PC-3 (cell line): ENCODE measurements at regions not wholly inside any gene's neighbourhood (a gene's known extent, or its start where the extent isn't known, plus 50 kb on each side); places are given as distances from the start of the nearest gene placed in this dataset.

ENCODE experiments used
- ATAC-seq: fragments of 200-7000 bp; cut with Tn5 transposase; 2 replicates; pipeline ENCODE4 v1.9.1; 2020; ENCODE audit warnings: mild to moderate bottlenecking, moderate library complexity
- BruUV-seq: library from RNA; stranded (reverse); fragments of 400-500 nt; replicated peaks from 2 replicates; lab custom pipeline; 2021; lab: Mats Ljungman, UMichigan
- CTCF ChIA-PET: fragments of 300-600 bp; sonication (Branson Sonifier 250); formaldehyde crosslinking; loops from one replicate; lab custom pipeline; 2022; ENCODE audit warnings: antibody characterized with exemption; lab: Charles Lee
- POLR2A ChIA-PET: fragments of 300-600 bp; sonication (Branson Sonifier 250); formaldehyde crosslinking; loops from one replicate; lab custom pipeline; 2022; ENCODE audit warnings: antibody characterized with exemption; ENCODE audit not compliant: unreplicated experiment; lab: Charles Lee
- DNase-seq: peaks from one replicate; pipeline ENCODE4 v3.0.0-alpha.2; 2015
- H2AFZ ChIP-seq: fragments of 300-600 bp; sonication (generic); 2 replicates; pipeline ENCODE4 v1.6.0; 2016; ENCODE audit warnings: antibody characterized with exemption, low read length
- H3F3A ChIP-seq: fragments of 300-600 bp; sonication (generic); one replicate; pipeline ENCODE4 v1.6.0; 2017; ENCODE audit warnings: antibody characterized with exemption, low read length, control low read depth, mild to moderate bottlenecking; ENCODE audit not compliant: unreplicated experiment
- H3K27ac ChIP-seq: fragments of 300-600 bp; sonication (generic); 2 replicates; pipeline ENCODE4 v1.5.1; 2016; ENCODE audit warnings: mild to moderate bottlenecking, low read length
- H3K27me3 ChIP-seq: fragments of 300-600 bp; sonication (generic); 2 replicates; pipeline ENCODE4 v1.6.1; 2016; ENCODE audit warnings: low read length, mixed read lengths
- H3K36me3 ChIP-seq: fragments of 300-600 bp; sonication (generic); 2 replicates; pipeline ENCODE4 v1.6.1; 2016; ENCODE audit warnings: low read depth, mixed run types, low read length, mixed read lengths
- H3K4me1 ChIP-seq: fragments of 300-600 bp; sonication (generic); 2 replicates; pipeline ENCODE4 v1.5.1; 2016; ENCODE audit warnings: low read length; ENCODE audit not compliant: insufficient read depth
- H3K4me2 ChIP-seq: fragments of 300-600 bp; sonication (generic); 2 replicates; pipeline ENCODE4 v1.6.0; 2016; ENCODE audit warnings: low read length
- H3K4me3 ChIP-seq: fragments of 300-600 bp; sonication (generic); 2 replicates; pipeline ENCODE4 v1.5.1; 2016; ENCODE audit warnings: mild to moderate bottlenecking, low read length, mixed read lengths
- H3K79me2 ChIP-seq: fragments of 300-600 bp; sonication (generic); 2 replicates; pipeline ENCODE4 v1.6.1; 2017; ENCODE audit warnings: low read length, mixed read lengths
- H3K9ac ChIP-seq: fragments of 300-600 bp; sonication (generic); 2 replicates; pipeline ENCODE4 v1.6.0; 2016; ENCODE audit warnings: mild to moderate bottlenecking, low read length
- H3K9me2 ChIP-seq: fragments of 300-600 bp; sonication (generic); replicated peaks from 2 replicates; pipeline ENCODE4 v1.6.1; 2016; ENCODE audit warnings: mixed run types, low read length, mixed read lengths
- H3K9me3 ChIP-seq: fragments of 300-600 bp; sonication (generic); 2 replicates; pipeline ENCODE4 v1.6.1; 2016; ENCODE audit warnings: low read length, mixed read lengths
- H4K20me1 ChIP-seq: fragments of 300-600 bp; sonication (generic); 2 replicates; pipeline ENCODE4 v1.6.1; 2016; ENCODE audit warnings: low read length, mixed read lengths
- EZH2 ChIP-seq: fragments of 300-600 bp; sonication (generic); IDR thresholded peaks from one replicate; pipeline ENCODE4 v1.6.1; 2017; ENCODE audit warnings: antibody characterized with exemption, mild to moderate bottlenecking, low read length; ENCODE audit not compliant: unreplicated experiment
- EZH2phosphoT487 ChIP-seq: fragments of 300-600 bp; sonication (generic); IDR thresholded peaks from 2 replicates; pipeline ENCODE4 v1.6.1; 2018; ENCODE audit warnings: mild to moderate bottlenecking, antibody characterized with exemption, low read length, borderline replicate concordance
- intact Hi-C: fragments of 100-400 bp; cut with micrococcal nuclease; formaldehyde crosslinking; loops from 2 replicates; pipeline ENCODE4 v1.9.0; 2023
- TF ChIP-seq, protein P1 (sequence below): fragments of 300-600 bp; sonication (generic); conservative IDR thresholded peaks from 2 replicates; pipeline ENCODE4 v1.5.1; 2017; ENCODE audit warnings: antibody characterized with exemption, low read depth, mild to moderate bottlenecking, low read length

DNA sequence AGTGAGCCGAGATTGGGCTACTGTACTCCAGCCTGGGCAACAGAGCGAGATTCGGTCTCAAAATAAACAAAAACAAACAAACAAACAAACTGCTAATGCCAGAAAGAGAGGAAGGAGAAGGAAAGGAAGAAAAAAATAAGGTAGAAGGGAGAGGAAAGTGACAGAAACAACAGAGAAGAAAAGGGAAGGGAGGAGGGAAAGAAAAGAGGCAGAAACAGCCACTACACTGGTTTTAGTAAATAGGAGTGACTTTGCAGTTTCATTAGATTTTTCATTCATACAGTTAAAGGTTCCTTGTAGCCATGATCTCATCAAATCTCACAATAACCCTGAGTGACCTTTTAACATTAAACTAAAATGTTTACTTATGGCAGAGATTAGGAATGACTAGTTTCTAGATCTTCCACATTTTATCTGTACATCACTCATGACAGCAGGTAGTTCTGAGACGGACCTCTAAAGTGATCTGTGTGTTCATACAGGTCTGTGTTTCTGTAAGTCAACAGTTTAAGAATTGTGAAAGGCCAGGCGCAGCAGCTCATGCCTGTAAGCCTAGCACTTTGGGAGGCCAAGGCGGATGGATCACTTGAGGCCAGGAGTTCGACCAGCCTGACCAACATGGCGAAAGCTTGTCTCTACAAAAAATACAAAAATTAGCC is 191.3 kb upstream of the KLF14 start:
- Histone ChIP-seq H3K27ac (peak overlapping the region; percentile 41), H3K9ac (no peak overlapping the region), H3K9me2 (no peaks in the 10 kb centered on the region), H3K27me3 (no peaks in the 10 kb centered on the region), H3K36me3 (peaks cover 5% of the 10 kb centered on the region; the same call in 1 of the 2 replicates), H3K4me3 (no peak overlapping the region), H3K79me2 (peaks cover 98% of the 10 kb centered on the region), H2AFZ (no peak overlapping the region), H4K20me1 (no peaks in the 10 kb centered on the region), H3K9me3 (no peaks in the 10 kb centered on the region), H3K4me2 (no peak overlapping the region), H3K4me1 (peaks cover 34% of the 10 kb centered on the region), H3F3A (no peaks in the 10 kb centered on the region)
- ATAC-seq (peak; percentile 4), DNase-seq (peak; percentile 27)
- CTCF ChIA-PET = no interaction called here
- BruUV-seq = no TSS peak
- no peak for TF ChIP-seq EZH2
- no peak for TF ChIP-seq EZH2phosphoT487
- TF ChIP-seq, protein P1, sequence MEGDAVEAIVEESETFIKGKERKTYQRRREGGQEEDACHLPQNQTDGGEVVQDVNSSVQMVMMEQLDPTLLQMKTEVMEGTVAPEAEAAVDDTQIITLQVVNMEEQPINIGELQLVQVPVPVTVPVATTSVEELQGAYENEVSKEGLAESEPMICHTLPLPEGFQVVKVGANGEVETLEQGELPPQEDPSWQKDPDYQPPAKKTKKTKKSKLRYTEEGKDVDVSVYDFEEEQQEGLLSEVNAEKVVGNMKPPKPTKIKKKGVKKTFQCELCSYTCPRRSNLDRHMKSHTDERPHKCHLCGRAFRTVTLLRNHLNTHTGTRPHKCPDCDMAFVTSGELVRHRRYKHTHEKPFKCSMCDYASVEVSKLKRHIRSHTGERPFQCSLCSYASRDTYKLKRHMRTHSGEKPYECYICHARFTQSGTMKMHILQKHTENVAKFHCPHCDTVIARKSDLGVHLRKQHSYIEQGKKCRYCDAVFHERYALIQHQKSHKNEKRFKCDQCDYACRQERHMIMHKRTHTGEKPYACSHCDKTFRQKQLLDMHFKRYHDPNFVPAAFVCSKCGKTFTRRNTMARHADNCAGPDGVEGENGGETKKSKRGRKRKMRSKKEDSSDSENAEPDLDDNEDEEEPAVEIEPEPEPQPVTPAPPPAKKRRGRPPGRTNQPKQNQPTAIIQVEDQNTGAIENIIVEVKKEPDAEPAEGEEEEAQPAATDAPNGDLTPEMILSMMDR = no peak
- POLR2A ChIA-PET = no interaction called here
- intact Hi-C loops = no loop called here

DNA sequence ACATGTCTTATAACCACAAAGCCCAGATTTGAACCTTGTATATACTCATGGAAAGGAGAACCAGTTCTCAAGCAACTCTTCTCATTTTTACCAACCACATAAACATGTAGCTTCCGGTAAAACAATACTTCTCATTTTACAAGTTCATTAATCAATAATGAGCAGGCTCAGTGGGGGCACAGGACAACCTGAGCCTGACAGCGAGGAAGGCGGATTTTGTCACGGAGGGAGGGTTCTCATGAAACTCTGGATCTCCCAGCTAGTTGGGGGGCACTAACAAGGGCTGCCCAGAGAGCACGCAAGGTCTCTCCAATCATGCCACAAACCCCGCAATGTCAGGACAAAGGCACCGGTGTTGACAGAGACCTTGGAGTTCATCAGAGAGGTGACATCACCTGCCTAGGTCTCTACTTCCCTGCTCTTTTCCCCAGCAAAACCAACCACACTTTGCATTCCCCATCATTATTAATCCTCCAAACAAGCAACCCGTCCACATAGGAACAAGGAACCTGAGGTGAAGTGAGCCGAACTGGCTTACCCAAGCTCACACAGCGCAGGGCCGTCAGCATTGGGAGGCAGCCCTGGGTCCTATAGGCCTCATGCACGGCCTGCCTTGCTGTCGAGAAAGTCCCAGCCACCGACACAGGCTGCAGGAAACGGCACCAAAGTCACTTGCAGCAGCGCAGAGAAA is 192.1 kb upstream of the KLF14 start:
- no peak overlapping the region for H3K27ac ChIP-seq
- H2AFZ ChIP-seq = no peak overlapping the region
- ChIA-PET POLR2A (no interaction called here), CTCF (no interaction called here)
- peaks cover 35% of the 10 kb centered on the region for H3K4me1 ChIP-seq
- no peaks in the 10 kb centered on the region for H3F3A ChIP-seq
- no peak overlapping the region for H3K4me3 ChIP-seq
- H3K79me2 ChIP-seq = peaks cover 98% of the 10 kb centered on the region
- H3K4me2 ChIP-seq = no peak overlapping the region
- DNase-seq (no peak), ATAC-seq (no peak)
- peaks cover 5% of the 10 kb centered on the region; the same call in 1 of the 2 replicates for H3K36me3 ChIP-seq
- intact Hi-C loops = no loop called here
- H3K9me3 ChIP-seq = no peaks in the 10 kb centered on the region
- H3K27me3 ChIP-seq = no peaks in the 10 kb centered on the region
- no peak overlapping the region for H3K9ac ChIP-seq
- no peaks in the 10 kb centered on the region for H3K9me2 ChIP-seq
- BruUV-seq = no TSS peak
- TF ChIP-seq EZH2 (no peak), EZH2phosphoT487 (no peak)
- TF ChIP-seq, protein P1 = no peak
- no peaks in the 10 kb centered on the region for H4K20me1 ChIP-seq

DNA sequence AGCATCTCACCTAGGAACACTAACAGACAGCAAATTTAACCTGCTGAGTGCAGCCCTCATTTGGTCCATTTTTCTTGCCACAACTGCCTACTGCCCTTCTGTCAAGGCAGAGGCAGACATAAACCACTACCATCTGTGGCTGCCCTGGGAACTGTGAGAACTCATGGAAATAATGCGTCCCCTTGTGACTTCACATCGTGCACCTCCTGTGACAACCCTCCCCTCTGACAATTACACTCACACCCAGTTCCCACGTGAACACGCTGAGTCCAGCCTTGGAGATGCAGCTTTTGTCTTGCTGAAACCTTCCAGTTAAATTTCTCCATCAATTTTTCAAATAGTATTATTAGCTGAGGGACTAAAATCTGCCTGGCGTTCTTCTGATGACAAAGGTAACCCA is 193.1 kb upstream of the KLF14 start:
- TF ChIP-seq EZH2phosphoT487 (no peak), EZH2 (no peak)
- TF ChIP-seq, protein P1 = no peak
- no peaks in the 10 kb centered on the region for H3K9me3 ChIP-seq
- H3K9ac ChIP-seq = no peak overlapping the region
- H3K9me2 ChIP-seq = no peaks in the 10 kb centered on the region
- BruUV-seq = no TSS peak
- intact Hi-C loops = no loop called here
- H3K27me3 ChIP-seq = no peaks in the 10 kb centered on the region
- peaks cover 35% of the 10 kb centered on the region for H3K4me1 ChIP-seq
- H3K4me3 ChIP-seq = no peak overlapping the region
- no peak for ATAC-seq
- ChIA-PET POLR2A (no interaction called here), CTCF (no interaction called here)
- no peak overlapping the region for H3K4me2 ChIP-seq
- H3K27ac ChIP-seq = no peak overlapping the region
- no peak overlapping the region for H2AFZ ChIP-seq
- peak; percentile 1 for DNase-seq
- H3F3A ChIP-seq = no peaks in the 10 kb centered on the region
- no peaks in the 10 kb centered on the region for H4K20me1 ChIP-seq
- H3K36me3 ChIP-seq = peaks cover 4% of the 10 kb centered on the region; the same call in 1 of the 2 replicates
- peaks cover 98% of the 10 kb centered on the region for H3K79me2 ChIP-seq
